HepG2 (cell line): ENCODE measurements at regions not wholly inside any gene's neighbourhood (a gene's known extent, or its start where the extent isn't known, plus 50 kb on each side); places are given as distances from the start of the nearest gene placed in this dataset.

Experiments used
- ATAC-seq: fragments of 200-7000 bp; cut with Tn5 transposase; 3 replicates; pipeline ENCODE4 v1.9.1; 2020; ENCODE audit warnings: mild to moderate bottlenecking, moderate library complexity
- BruUV-seq: library from RNA; stranded (reverse); fragments of 400-500 nt; replicated peaks from 2 replicates; lab custom pipeline; 2021; lab: Mats Ljungman, UMichigan
- CTCF ChIA-PET: fragments of 300-600 bp; formaldehyde crosslinking; extraction: SDS; loops from one replicate; lab custom pipeline; 2021; ENCODE audit warnings: low total read pairs, inconsistent platforms, low intra/inter-chr PET ratio; lab: Yijun Ruan, JAX
- POLR2A ChIA-PET: fragments of 350-600 bp; sonication (Branson Sonifier 250); formaldehyde crosslinking; loops from one replicate; lab custom pipeline; 2020; ENCODE audit warnings: antibody characterized with exemption, inconsistent platforms; lab: Yijun Ruan, JAX
- DNase-seq: peaks from one replicate; pipeline ENCODE4 v3.0.0-alpha.2; 2015; ENCODE audit warnings: low spot score
- FAIRE-seq: peaks from 3 replicates; lab custom pipeline; 2011; peaks lifted over from hg19 to GRCh38; lab: Jason Lieb, UNC
- H2AFZ ChIP-seq: one replicate; pipeline ENCODE4 v1.6.1; 2011; ENCODE audit warnings: low read length, inconsistent platforms
- H3K27ac ChIP-seq: fragments of 300-600 bp; 3 replicates; pipeline ENCODE4 v1.8.0; 2011; ENCODE audit warnings: mixed run types, mild to moderate bottlenecking, mixed read lengths, low read length, inconsistent platforms; ENCODE audit not compliant: insufficient read depth; ENCODE audit errors: extremely low read length
- H3K27me3 ChIP-seq, 2 experiments: fragments of 200-600 bp in 1 of 2; 2 replicates in 1 of 2; 3 replicates in 1 of 2; pipeline versions ENCODE4 v1.6.0 to v1.8.0; 2011; ENCODE audit warnings: low read length in 2 of 2, mild to moderate bottlenecking in 2 of 2, moderate library complexity in 2 of 2, inconsistent platforms in 1 of 2; ENCODE audit not compliant: insufficient read depth in 2 of 2, control insufficient read depth in 1 of 2
- H3K36me3 ChIP-seq, 2 experiments: fragments of 200-600 bp in 1 of 2; replicated peaks in 1 of 2; 2 replicates in 1 of 2; 3 replicates in 1 of 2; pipeline versions ENCODE4 v1.5.1 to v1.8.0; 2011; ENCODE audit warnings: low read length in 2 of 2, inconsistent platforms in 1 of 2; ENCODE audit not compliant: insufficient read depth in 2 of 2, control insufficient read depth in 1 of 2
- H3K4me1 ChIP-seq: 2 replicates; pipeline ENCODE4 v1.5.1; 2012; ENCODE audit warnings: low read length, inconsistent platforms; ENCODE audit not compliant: insufficient read depth
- H3K4me2 ChIP-seq: 2 replicates; pipeline ENCODE4 v1.6.0; 2011; ENCODE audit warnings: low read depth, low read length, inconsistent platforms
- H3K4me3 ChIP-seq, 3 experiments: fragments of 200-600 bp in 1 of 3; sonication (generic), shearing (Covaris generic) in 1 of 3; replicated peaks in 1 of 3; 2 replicates each; pipeline ENCODE4 v1.5.1; 2011 to 2016; ENCODE audit warnings: low read length in 3 of 3, inconsistent platforms in 2 of 3, low read depth in 2 of 3, mild to moderate bottlenecking in 2 of 3, control low read depth in 1 of 3, mixed read lengths in 1 of 3; ENCODE audit not compliant: insufficient read depth in 1 of 3
- H3K79me2 ChIP-seq: one replicate; pipeline ENCODE4 v1.6.1; 2011; ENCODE audit warnings: low read length, inconsistent platforms; ENCODE audit not compliant: insufficient read depth
- H3K9ac ChIP-seq: 2 replicates; pipeline ENCODE4 v1.6.0; 2011; ENCODE audit warnings: mild to moderate bottlenecking, low read depth, low read length, inconsistent platforms; ENCODE audit not compliant: insufficient read depth
- H3K9me3 ChIP-seq: 2 replicates; pipeline ENCODE4 v1.5.1; 2012; ENCODE audit warnings: mild to moderate bottlenecking, low read length
- H4K20me1 ChIP-seq: 2 replicates; pipeline ENCODE4 v1.6.0; 2011; ENCODE audit warnings: inconsistent platforms, mild to moderate bottlenecking, low read length, moderate library complexity; ENCODE audit not compliant: insufficient read depth
- DZIP1 ChIP-seq: sonication (generic); formaldehyde crosslinking; IDR thresholded peaks from 2 replicates; pipeline ENCODE4 v1.5.0; 2020; ENCODE audit warnings: mild to moderate bottlenecking, missing genetic modification reagents
- EED ChIP-seq: sonication (generic); formaldehyde crosslinking; IDR thresholded peaks from 2 replicates; pipeline ENCODE4 v1.5.0; 2020; ENCODE audit warnings: mild to moderate bottlenecking, missing genetic modification reagents
- GMEB2 ChIP-seq: IDR thresholded peaks from 2 replicates; pipeline ENCODE4 v1.6.1; 2016; ENCODE audit warnings: missing biosample characterization, missing genetic modification reagents, low read depth
- RBFOX2 ChIP-seq: fragments of 200-400 bp; formaldehyde crosslinking; IDR thresholded peaks from 2 replicates; pipeline ENCODE4 v1.6.1; 2017; ENCODE audit warnings: low read depth, mild to moderate bottlenecking, low read length
- ZNF331 ChIP-seq: sonication (generic); formaldehyde crosslinking; IDR thresholded peaks from 2 replicates; pipeline ENCODE4 v1.4.0; 2020; ENCODE audit warnings: missing genetic modification reagents
- ZNF460 ChIP-seq: sonication (generic); formaldehyde crosslinking; IDR thresholded peaks from 2 replicates; pipeline ENCODE4 v1.5.1; 2020; ENCODE audit warnings: missing genetic modification reagents, mild to moderate bottlenecking, borderline replicate concordance
- WGBS: methylation state at CpG from one replicate; pipeline ENCODE4 v1.1.6; 2017; ENCODE audit warnings: low lambda C conversion rate; 5-methylcytosine and 5-hydroxymethylcytosine counted together
- in situ Hi-C: cut with HindIII; loops from 2 replicates; pipeline ENCODE4 v1.10.0; 2017; ENCODE audit warnings: low pct_unique_long_range_greater_than_20kb; ENCODE audit not compliant: extremely low pct_ligation_motif_present
- intact Hi-C: fragments of 100-400 bp; cut with micrococcal nuclease; formaldehyde crosslinking; loops from one replicate; pipeline ENCODE4 v1.10.0; 2022; ENCODE audit not compliant: unreplicated experiment

- DNase-seq, result no peak
- CTCF ChIA-PET, result no interaction called here
- no peaks in the 10 kb centered on the region for H3K27me3 ChIP-seq
- intact Hi-C loops, result no loop called here
- H3K27ac ChIP-seq, result no peak overlapping the region
- H4K20me1 ChIP-seq, result no peaks in the 10 kb centered on the region
- no peaks in the 10 kb centered on the region for H3K9me3 ChIP-seq
- POLR2A ChIA-PET, result no interaction called here
- in situ Hi-C loops, result no loop called here
- no peaks in the 10 kb centered on the region for H3K79me2 ChIP-seq
- H2AFZ ChIP-seq, result no peak overlapping the region
- ATAC-seq, result no peak
- H3K36me3 ChIP-seq, result no peaks in the 10 kb centered on the region
- H3K4me1 ChIP-seq, result no peaks in the 10 kb centered on the region
- BruUV-seq, result no TSS peak
- no peak overlapping the region for H3K4me3 ChIP-seq
- WGBS, result 0% methylated on average over 1 of the region's 1 CpG
- H3K9ac ChIP-seq, result no peak overlapping the region
- TF ChIP-seq EED (CRISPR knock-in tag) (no peak), GMEB2 (no peak), RBFOX2 (no peak), ZNF331 (CRISPR knock-in tag) (no peak), DZIP1 (CRISPR knock-in tag) (no peak), ZNF460 (no peak)
- FAIRE-seq, result no peak
- no peak overlapping the region for H3K4me2 ChIP-seq
These were observed 798.5 kb upstream of the ARRDC3 start for GRCh38 chr5:92181656-92182055.
